HL-60 (cell line): ENCODE measurements at regions not wholly inside any gene's neighbourhood (a gene's known extent, or its start where the extent isn't known, plus 50 kb on each side); places are given as distances from the start of the nearest gene placed in this dataset.

ENCODE experiments used
- CTCF ChIP-seq: IDR thresholded peaks from one replicate; pipeline ENCODE4 v1.5.1; 2011; ENCODE audit warnings: low read length, control low read depth, inconsistent platforms; ENCODE audit not compliant: insufficient read depth
- GABPA ChIP-seq: IDR thresholded peaks from 2 replicates; pipeline ENCODE4 v1.6.1; 2012; ENCODE audit warnings: low read depth
- POLR2AphosphoS5 ChIP-seq: IDR thresholded peaks from 2 replicates; pipeline ENCODE4 v1.6.1; 2012; ENCODE audit warnings: low read depth
- REST ChIP-seq: IDR thresholded peaks from 2 replicates; pipeline ENCODE4 v1.6.1; 2012; ENCODE audit warnings: low read depth; ENCODE audit not compliant: insufficient replicate concordance

GRCh38 chrX:17960891-17961290 lies 99.8 kb upstream of the RAI2 start:
- TF ChIP-seq CTCF (no peak), GABPA (no peak), REST (no peak), POLR2AphosphoS5 (no peak)
